ENCODE measurements at regions not wholly inside any gene's neighbourhood (a gene's known extent, or its start where the extent isn't known, plus 50 kb on each side); places are given as distances from the start of the nearest gene placed in this dataset.

- peak in 1 of 3 donors; percentile 55 for DNase-seq
- whole genome bisulfite sequencing, 2 donors: 66 to 68% methylated on average over 2 of the region's 2 CpGs
Observed at GRCh38 chr7:15805891-15806290, 119.4 kb upstream of the MEOX2 start.

GRCh38 chr7:15802425-15802824 lies 115.9 kb upstream of the MEOX2 start:
- H3K4me1 ChIP-seq (ENCODE audit: control insufficient read depth in 5 of 5, insufficient read depth in 5 of 5, low read length in 5 of 5): peaks cover 0 to 20% (median 5%) of the 10 kb centered on the region in 5 donors
- WGBS, 2 donors: 76 to 100% methylated on average over 1 of the region's 1 CpG
- H3K27ac ChIP-seq (ENCODE audit: low read depth in 1 of 2, low read length in 1 of 2): no peak overlapping the region
- peak in 2 of 3 donors; percentile 74 to 77 for DNase-seq
- no peaks in the 10 kb centered on the region for H3K36me3 ChIP-seq (ENCODE audit: control insufficient read depth in 4 of 4, insufficient read depth in 4 of 4, low read length in 4 of 4)
- H3K4me3 ChIP-seq: no peak overlapping the region
- no peak overlapping the region for H3K9ac ChIP-seq (ENCODE audit: insufficient read depth in 1 of 2, low read length in 2 of 2)
- no peak for TF ChIP-seq CTCF (IDR thresholded peaks at IDR 0.05; ENCODE audit: control extremely low read depth, extremely low read depth)
- no peak for ATAC-seq (ENCODE audit: insufficient read depth, low FRiP score)
- H3K9me3 ChIP-seq (ENCODE audit: control insufficient read depth in 4 of 4, insufficient read depth in 3 of 4, low read length in 3 of 4): no peaks in the 10 kb centered on the region
- H3K27me3 ChIP-seq (ENCODE audit: control insufficient read depth in 3 of 3, insufficient read depth in 3 of 3, low read length in 2 of 3): no peaks in the 10 kb centered on the region

More at GRCh38 chr7:15805891-15806290, 119.4 kb upstream of the MEOX2 start:
- H3K9me3 ChIP-seq (ENCODE audit: control insufficient read depth in 4 of 4, insufficient read depth in 3 of 4, low read length in 3 of 4): peaks cover 0 to 2% (median 0%) of the 10 kb centered on the region in 4 donors
- H3K36me3 ChIP-seq (ENCODE audit: control insufficient read depth in 4 of 4, insufficient read depth in 4 of 4, low read length in 4 of 4): no peaks in the 10 kb centered on the region
- no peak overlapping the region for H3K9ac ChIP-seq (ENCODE audit: insufficient read depth in 1 of 2, low read length in 2 of 2)
- H3K27me3 ChIP-seq (ENCODE audit: control insufficient read depth in 3 of 3, insufficient read depth in 3 of 3, low read length in 2 of 3): no peaks in the 10 kb centered on the region
- H3K4me1 ChIP-seq (ENCODE audit: control insufficient read depth in 5 of 5, insufficient read depth in 5 of 5, low read length in 5 of 5): peaks cover 0 to 19% (median 5%) of the 10 kb centered on the region in 5 donors
- no peak for ATAC-seq (ENCODE audit: insufficient read depth, low FRiP score)
- no peak overlapping the region for H3K4me3 ChIP-seq
- no peak for TF ChIP-seq CTCF (IDR thresholded peaks at IDR 0.05; ENCODE audit: control extremely low read depth, extremely low read depth)
- no peak overlapping the region for H3K27ac ChIP-seq (ENCODE audit: low read depth in 1 of 2, low read length in 1 of 2)

- H3K36me3 ChIP-seq (ENCODE audit: control insufficient read depth in 4 of 4, insufficient read depth in 4 of 4, low read length in 4 of 4): no peaks in the 10 kb centered on the region
- ATAC-seq (ENCODE audit: insufficient read depth, low FRiP score) (no peak), DNase-seq (peak; percentile 43 to 95 (median 87))
- H3K27me3 ChIP-seq (ENCODE audit: control insufficient read depth in 3 of 3, insufficient read depth in 3 of 3, low read length in 2 of 3): no peaks in the 10 kb centered on the region
- WGBS, 2 donors: 53 to 63% methylated on average over 3 of the region's 3 CpGs
- peaks cover 0 to 20% (median 5%) of the 10 kb centered on the region in 5 donors for H3K4me1 ChIP-seq (ENCODE audit: control insufficient read depth in 5 of 5, insufficient read depth in 5 of 5, low read length in 5 of 5)
- no peak overlapping the region for H3K9ac ChIP-seq (ENCODE audit: insufficient read depth in 1 of 2, low read length in 2 of 2)
- TF ChIP-seq CTCF (IDR thresholded peaks at IDR 0.05; ENCODE audit: control extremely low read depth, extremely low read depth): no peak
- H3K4me3 ChIP-seq: no peak overlapping the region
- H3K9me3 ChIP-seq (ENCODE audit: control insufficient read depth in 4 of 4, insufficient read depth in 3 of 4, low read length in 3 of 4): no peaks in the 10 kb centered on the region
- H3K27ac ChIP-seq (ENCODE audit: low read depth in 1 of 2, low read length in 1 of 2): peak overlapping the region in 1 of 2 donors; percentile 53
Observed at GRCh38 chr7:15801551-15801950, 115.1 kb upstream of the MEOX2 start.

GRCh38 chr7:15801041-15801440 lies 114.6 kb upstream of the MEOX2 start:
- Histone ChIP-seq H3K27ac (ENCODE audit: low read depth in 1 of 2, low read length in 1 of 2) (peak overlapping the region in 1 of 2 donors; percentile 33), H3K4me3 (no peak overlapping the region), H3K4me1 (ENCODE audit: control insufficient read depth in 5 of 5, insufficient read depth in 5 of 5, low read length in 5 of 5) (peaks cover 0 to 20% (median 5%) of the 10 kb centered on the region in 5 donors), H3K36me3 (ENCODE audit: control insufficient read depth in 4 of 4, insufficient read depth in 4 of 4, low read length in 4 of 4) (no peaks in the 10 kb centered on the region), H3K9ac (ENCODE audit: insufficient read depth in 1 of 2, low read length in 2 of 2) (no peak overlapping the region), H3K9me3 (ENCODE audit: control insufficient read depth in 4 of 4, insufficient read depth in 3 of 4, low read length in 3 of 4) (no peaks in the 10 kb centered on the region), H3K27me3 (ENCODE audit: control insufficient read depth in 3 of 3, insufficient read depth in 3 of 3, low read length in 2 of 3) (no peaks in the 10 kb centered on the region)
- DNase-seq (no peak), ATAC-seq (ENCODE audit: insufficient read depth, low FRiP score) (no peak)
- TF ChIP-seq CTCF (IDR thresholded peaks at IDR 0.05; ENCODE audit: control extremely low read depth, extremely low read depth): no peak
